ENCODE measurements at regions not wholly inside any gene's neighbourhood (a gene's known extent, or its start where the extent isn't known, plus 50 kb on each side); places are given as distances from the start of the nearest gene placed in this dataset.

GRCh38 chr6:22349051-22349450, 52.2 kb upstream of the PRL start:
- no peak overlapping the region for H3K27ac ChIP-seq
- TF ChIP-seq, protein P1, sequence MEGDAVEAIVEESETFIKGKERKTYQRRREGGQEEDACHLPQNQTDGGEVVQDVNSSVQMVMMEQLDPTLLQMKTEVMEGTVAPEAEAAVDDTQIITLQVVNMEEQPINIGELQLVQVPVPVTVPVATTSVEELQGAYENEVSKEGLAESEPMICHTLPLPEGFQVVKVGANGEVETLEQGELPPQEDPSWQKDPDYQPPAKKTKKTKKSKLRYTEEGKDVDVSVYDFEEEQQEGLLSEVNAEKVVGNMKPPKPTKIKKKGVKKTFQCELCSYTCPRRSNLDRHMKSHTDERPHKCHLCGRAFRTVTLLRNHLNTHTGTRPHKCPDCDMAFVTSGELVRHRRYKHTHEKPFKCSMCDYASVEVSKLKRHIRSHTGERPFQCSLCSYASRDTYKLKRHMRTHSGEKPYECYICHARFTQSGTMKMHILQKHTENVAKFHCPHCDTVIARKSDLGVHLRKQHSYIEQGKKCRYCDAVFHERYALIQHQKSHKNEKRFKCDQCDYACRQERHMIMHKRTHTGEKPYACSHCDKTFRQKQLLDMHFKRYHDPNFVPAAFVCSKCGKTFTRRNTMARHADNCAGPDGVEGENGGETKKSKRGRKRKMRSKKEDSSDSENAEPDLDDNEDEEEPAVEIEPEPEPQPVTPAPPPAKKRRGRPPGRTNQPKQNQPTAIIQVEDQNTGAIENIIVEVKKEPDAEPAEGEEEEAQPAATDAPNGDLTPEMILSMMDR (IDR thresholded peaks at IDR 0.05), result no peak
- TF ChIP-seq POLR2A (IDR thresholded peaks at IDR 0.05), result no peak
- no peaks in the 10 kb centered on the region for H3K27me3 ChIP-seq
- 77% methylated on average over 13 of the region's 13 CpGs for WGBS, 2 donors
- H3K4me1 ChIP-seq, result no peaks in the 10 kb centered on the region
- intact Hi-C loops (cut with DNase I; ENCODE audit: low total_unique reads), result no loop called here
- no peaks in the 10 kb centered on the region for H3K36me3 ChIP-seq (ENCODE audit: low read depth, missing control alignments)
- H3K9me3 ChIP-seq, result no peaks in the 10 kb centered on the region
- peak; percentile 70 for DNase-seq
- H3K4me3 ChIP-seq, result peak overlapping the region; percentile 9 to 32

- intact Hi-C loops (cut with DNase I; ENCODE audit: low total_unique reads), result no loop called here
- no peak overlapping the region for H3K4me3 ChIP-seq
These were observed 52.7 kb upstream of the PRL start for GRCh38 chr6:22349528-22349927.

DNA sequence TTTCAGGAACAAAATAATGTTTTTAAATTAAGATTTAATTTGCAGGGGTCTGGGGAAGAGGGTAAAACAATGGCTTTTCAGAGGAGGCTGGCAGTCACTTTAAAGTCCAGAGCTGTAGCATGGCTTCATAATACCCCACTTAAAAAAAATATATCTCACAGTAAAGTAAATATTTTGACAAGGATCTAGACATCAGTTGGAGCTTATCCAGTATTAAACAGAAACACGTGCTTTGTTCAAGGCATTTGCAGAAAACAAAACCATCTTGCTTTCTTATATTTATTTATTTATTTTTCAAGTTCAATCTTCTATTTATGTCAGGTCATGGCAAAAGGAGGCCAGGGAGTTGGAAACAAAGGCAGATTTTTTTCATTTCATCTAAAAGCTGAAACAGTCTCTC, 53.3 kb upstream of the PRL start:
- no peak overlapping the region for H3K27ac ChIP-seq
- H3K36me3 ChIP-seq (ENCODE audit: low read depth, missing control alignments), result no peaks in the 10 kb centered on the region
- no peaks in the 10 kb centered on the region for H3K27me3 ChIP-seq
- intact Hi-C loops (cut with DNase I; ENCODE audit: low total_unique reads), result no loop called here
- DNase-seq, result no peak
- H3K4me3 ChIP-seq, result no peak overlapping the region
- TF ChIP-seq POLR2A (IDR thresholded peaks at IDR 0.05), result no peak
- TF ChIP-seq, protein P1 (IDR thresholded peaks at IDR 0.05), result no peak
- H3K4me1 ChIP-seq, result no peaks in the 10 kb centered on the region
- 38 to 51% methylated on average over 1 of the region's 1 CpG for WGBS, 2 donors
- H3K9me3 ChIP-seq, result no peaks in the 10 kb centered on the region

More at GRCh38 chr6:22349528-22349927, 52.7 kb upstream of the PRL start:
- Histone ChIP-seq H3K36me3 (ENCODE audit: low read depth, missing control alignments) (no peaks in the 10 kb centered on the region), H3K9me3 (no peaks in the 10 kb centered on the region), H3K27me3 (no peaks in the 10 kb centered on the region), H3K4me1 (no peaks in the 10 kb centered on the region), H3K27ac (no peak overlapping the region)
- TF ChIP-seq, protein P1 (IDR thresholded peaks at IDR 0.05), result no peak
- no peak for TF ChIP-seq POLR2A (IDR thresholded peaks at IDR 0.05)
- no peak for DNase-seq

DNA sequence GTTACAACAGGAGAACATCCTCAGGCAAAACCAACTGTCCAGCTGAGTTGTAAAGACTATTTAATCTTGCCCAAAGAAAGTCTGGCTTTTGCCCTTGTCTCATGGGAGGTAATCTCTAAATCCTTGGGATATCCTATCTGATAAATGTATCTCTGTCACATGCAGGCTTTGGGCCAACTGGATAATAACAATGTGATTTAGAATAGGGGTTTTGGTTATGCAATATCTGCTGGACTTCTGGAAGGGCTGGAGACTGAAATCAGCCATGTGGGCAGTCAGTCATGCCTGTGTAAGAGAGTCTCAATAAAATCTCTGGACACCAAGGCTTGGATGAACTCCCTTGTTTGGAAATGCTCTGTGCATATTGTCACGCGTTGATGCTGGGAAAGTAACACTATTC, 56.3 kb upstream of the PRL start:
- no peak overlapping the region for H3K4me3 ChIP-seq
- no peak overlapping the region for H3K27ac ChIP-seq
- H3K36me3 ChIP-seq (ENCODE audit: low read depth, missing control alignments), result no peaks in the 10 kb centered on the region
- no peaks in the 10 kb centered on the region for H3K9me3 ChIP-seq
- no peaks in the 10 kb centered on the region for H3K4me1 ChIP-seq
- whole genome bisulfite sequencing, 2 donors, result 91 to 100% methylated on average over 2 of the region's 2 CpGs
- no peak for DNase-seq
- intact Hi-C loops (cut with DNase I; ENCODE audit: low total_unique reads), result no loop called here
- TF ChIP-seq POLR2A (IDR thresholded peaks at IDR 0.05), result no peak
- TF ChIP-seq, protein P1 (IDR thresholded peaks at IDR 0.05), result no peak
- no peaks in the 10 kb centered on the region for H3K27me3 ChIP-seq

GRCh38 chr6:22356362-22356940, 59.6 kb upstream of the PRL start:
- Histone ChIP-seq H3K9me3 (no peaks in the 10 kb centered on the region), H3K27me3 (no peaks in the 10 kb centered on the region), H3K4me1 (no peaks in the 10 kb centered on the region), H3K4me3 (no peak overlapping the region), H3K36me3 (ENCODE audit: low read depth, missing control alignments) (no peaks in the 10 kb centered on the region), H3K27ac (no peak overlapping the region)
- TF ChIP-seq, protein P1 (IDR thresholded peaks at IDR 0.05), result no peak
- no peak for TF ChIP-seq POLR2A (IDR thresholded peaks at IDR 0.05)
- 84 to 97% methylated on average over 15 to 27 of the region's 28 CpGs for WGBS, 2 donors
- DNase-seq, result no peak
- intact Hi-C loops (cut with DNase I; ENCODE audit: low total_unique reads), result no loop called here

All from testis (tissue), 2 donors.